ENCODE measurements at regions not wholly inside any gene's neighbourhood (a gene's known extent, or its start where the extent isn't known, plus 50 kb on each side); places are given as distances from the start of the nearest gene placed in this dataset.

- no peak for TF ChIP-seq CTCF (IDR thresholded peaks at IDR 0.05)
- no peak for TF ChIP-seq POLR2A (IDR thresholded peaks at IDR 0.05)
- TF ChIP-seq POLR2AphosphoS5 (IDR thresholded peaks at IDR 0.05), result no peak
- TF ChIP-seq EP300 (IDR thresholded peaks at IDR 0.05), result no peak
These were observed 95.5 kb upstream of the FZD10 start for GRCh38 chr12:130066742-130067141.

Data from stomach (tissue), 4 donors.